Hippocampal formation (tissue), 2 donors: ENCODE measurements at regions not wholly inside any gene's neighbourhood (a gene's known extent, or its start where the extent isn't known, plus 50 kb on each side); places are given as distances from the start of the nearest gene placed in this dataset.
"Not testable (repeated sequence)": the region's sequence is repeated elsewhere in the genome, so short reads cannot be mapped to it uniquely, and the experiment has no call there.

Experiments
- DNase-seq, 2 donors: peaks; one replicate each; lab custom pipeline; 2025; lab: John Stamatoyannopoulos, UW

DNA sequence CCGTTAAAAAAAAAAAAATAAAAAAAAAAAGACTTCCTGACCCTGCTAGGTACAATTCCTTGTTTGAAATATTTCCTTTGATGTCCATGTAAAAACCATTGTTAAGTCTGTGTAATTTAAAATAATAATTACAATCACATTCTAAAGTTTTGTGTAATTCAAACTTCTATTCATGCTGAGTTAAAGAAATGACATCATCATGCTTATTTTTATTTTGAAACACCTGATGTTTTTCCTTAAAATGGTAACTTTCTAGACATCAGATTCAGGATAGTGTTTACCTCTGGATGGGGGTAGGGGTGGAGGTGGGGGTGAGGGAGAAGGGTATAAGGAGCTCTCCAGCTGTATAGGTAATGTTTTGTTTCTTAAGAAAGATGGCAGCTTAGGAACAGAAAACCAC lies 92.8 kb downstream of the ADCYAP1 start:
- DNase-seq = no peak

DNA sequence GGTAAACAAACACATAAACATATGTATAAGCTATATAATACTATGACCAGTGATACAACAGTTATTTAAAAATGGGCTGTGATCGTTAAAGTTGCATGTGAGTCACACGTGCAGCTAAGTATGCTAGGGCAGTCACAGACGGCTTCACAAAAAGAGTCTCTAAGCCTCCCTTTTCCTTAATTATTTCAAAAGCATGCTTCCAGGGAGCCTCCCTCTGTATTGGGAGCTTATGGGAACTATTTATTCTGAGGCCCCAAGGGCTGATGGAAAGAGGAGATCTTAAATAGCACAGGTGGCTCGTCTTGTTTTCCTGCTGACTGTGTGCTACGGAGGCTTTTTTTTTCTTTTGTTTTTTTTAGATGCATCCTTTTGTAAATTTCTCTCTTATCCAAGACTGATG lies 94.3 kb downstream of the ADCYAP1 start:
- no peak for DNase-seq

DNA sequence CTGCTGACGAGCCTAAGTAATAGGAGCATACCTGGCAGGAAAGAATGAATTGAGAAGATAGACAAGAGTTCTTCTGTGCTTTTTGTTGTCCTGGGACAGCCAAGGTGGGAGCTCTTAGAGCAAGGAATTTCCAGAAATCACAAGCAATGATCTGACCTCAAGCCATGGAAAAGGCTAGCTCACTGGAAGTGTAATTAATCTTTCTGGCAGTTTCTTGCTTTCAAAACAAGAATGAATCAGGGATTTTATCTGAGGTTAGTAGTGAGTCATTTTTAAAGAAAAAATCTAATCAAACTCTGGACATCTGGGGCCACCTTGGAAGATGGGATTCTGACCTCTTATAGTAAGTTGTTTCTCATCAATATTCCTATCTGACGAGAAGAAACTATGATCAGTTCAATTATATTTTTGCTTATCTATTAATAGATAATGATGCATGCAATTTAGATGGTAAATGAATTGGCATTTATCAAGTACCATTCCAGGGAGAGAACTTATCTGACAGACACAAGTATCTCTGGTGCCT lies 98.0 kb downstream of the ADCYAP1 start:
- no peak for DNase-seq

DNA sequence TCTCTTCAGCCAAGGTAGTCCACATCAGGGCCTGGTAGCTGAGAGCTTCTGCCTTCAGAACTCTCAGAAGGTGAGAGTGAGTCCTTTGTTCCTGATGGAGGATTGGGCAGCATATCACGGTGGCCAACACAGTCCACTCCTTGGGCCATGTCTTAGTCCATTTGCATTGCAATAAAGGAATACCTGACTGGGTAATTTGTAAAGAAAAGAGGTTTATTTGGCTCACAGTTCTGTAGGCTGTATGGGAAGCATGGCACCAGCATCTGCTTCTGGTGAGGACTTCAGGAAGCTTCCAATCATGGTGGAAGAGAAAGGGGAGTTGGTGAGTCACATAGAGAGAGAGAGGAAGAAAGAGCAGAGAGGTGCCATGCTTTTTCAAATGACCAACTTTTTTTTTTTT lies 98.8 kb downstream of the ADCYAP1 start:
- DNase-seq = no peak

DNA sequence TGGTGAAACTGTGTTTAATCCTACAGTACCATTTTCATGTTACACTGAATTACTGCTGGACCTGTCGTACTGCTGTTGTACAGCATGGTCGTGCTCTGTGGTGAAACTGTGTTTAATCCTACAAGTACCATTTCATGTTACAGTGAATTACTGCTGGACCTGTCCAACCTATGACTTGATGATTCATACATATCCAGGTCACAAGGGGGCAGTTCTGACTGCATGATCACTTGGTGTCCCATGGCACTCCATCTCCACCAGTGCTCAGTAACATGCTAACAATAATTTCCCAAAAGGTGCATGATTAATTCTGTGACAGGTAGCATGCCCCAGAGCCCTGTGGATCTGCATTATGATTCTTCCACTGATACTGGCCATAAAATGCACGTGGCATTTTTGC lies 101.6 kb downstream of the ADCYAP1 start:
- DNase-seq = no peak

DNA sequence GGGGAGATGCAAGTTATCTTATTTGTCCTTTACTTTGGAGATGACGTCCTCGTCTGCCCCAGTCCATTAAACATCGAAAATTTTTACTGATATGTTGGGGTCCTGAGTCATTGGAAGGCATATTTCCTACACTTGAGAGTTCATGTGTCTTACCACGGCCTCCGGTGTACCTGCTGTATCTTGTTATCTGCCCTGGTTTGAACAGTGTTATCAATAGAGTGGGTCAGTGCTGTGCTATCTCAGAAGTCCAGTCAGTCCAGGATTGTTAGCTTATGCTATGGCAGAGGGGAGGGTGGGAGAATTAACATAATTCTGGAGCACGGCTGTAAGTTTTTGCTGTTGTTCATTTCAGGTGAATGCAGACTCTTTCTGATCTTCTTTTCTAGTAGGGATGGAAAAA lies 102.3 kb downstream of the ADCYAP1 start:
- DNase-seq = no peak

DNA sequence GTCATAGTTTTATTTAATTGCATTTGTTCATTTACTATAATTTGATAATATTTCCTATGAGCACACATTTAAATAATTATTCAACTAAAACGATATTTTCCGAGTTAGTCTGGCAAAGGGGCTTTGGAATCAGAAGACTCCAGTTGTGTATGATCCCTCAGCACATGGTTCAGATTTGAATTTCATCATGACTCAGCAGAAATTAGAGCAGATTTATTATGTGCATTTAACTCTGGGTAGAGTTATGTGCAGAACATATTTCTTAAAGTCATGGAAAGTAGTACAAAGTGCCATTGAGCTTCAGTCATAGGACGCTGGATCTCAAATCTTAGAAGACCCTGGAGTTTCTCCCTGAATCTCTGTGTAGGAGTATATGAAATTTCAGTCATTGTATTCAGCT lies 106.7 kb downstream of the ADCYAP1 start:
- DNase-seq = no peak

DNA sequence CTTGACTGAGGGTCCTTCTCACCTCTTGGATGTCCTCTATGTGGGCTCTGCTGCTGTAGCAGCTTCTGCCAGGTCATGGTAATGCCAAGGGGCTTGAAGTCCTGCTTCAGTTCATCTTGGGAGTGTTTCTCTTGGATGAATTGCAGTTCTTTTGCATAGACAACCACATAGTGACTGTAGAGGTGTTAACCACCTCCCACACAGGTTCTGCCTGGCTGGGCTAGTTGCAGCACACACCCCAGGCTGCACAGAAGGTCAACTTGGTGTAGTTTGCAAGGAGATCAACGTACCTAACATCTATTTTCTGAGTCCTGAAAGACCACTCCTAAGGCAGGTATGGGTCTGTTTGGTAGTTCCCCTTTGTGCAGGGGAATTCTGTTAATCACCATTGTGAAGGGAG lies 108.1 kb downstream of the ADCYAP1 start:
- DNase-seq = no peak

DNA sequence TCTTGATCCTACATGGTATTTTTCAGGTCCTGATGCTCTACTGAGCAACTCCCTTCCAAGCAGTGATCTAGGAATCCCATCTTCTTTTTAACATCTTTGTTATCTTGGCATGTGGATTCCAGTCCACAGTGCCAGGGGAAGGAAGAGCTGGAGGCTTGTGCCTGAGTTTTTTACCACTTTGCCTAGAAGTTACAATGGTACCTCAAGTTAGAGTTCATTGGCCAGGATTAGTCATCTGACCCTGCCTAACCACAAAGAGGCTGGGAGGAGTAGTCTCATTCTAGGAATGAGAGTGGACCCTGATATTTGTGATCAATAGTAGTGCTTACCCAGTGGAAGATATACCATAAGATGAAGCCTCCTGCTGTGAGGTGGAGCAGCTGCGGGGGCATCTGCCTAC lies 109.3 kb downstream of the ADCYAP1 start:
- DNase-seq = no peak

DNA sequence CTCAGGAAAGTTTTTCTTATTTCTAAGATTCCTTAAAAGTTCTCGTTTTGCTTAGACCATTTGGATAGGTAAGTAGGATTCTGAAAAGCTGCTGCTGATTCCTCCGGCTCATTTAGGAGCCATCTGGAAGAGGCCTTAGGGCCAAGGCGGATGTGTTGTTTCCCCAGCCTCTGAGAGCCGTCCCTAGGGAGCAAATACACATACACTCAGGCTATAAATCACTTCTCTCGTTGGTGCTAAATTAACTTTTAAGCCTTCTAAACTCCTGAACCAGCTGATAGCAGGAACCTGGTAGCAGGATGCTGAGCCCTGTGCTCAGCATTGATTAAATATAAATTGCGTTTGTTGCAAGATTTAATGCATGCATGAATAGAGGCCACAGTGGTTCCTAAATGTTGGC lies 109.8 kb downstream of the ADCYAP1 start:
- no peak for DNase-seq

DNA sequence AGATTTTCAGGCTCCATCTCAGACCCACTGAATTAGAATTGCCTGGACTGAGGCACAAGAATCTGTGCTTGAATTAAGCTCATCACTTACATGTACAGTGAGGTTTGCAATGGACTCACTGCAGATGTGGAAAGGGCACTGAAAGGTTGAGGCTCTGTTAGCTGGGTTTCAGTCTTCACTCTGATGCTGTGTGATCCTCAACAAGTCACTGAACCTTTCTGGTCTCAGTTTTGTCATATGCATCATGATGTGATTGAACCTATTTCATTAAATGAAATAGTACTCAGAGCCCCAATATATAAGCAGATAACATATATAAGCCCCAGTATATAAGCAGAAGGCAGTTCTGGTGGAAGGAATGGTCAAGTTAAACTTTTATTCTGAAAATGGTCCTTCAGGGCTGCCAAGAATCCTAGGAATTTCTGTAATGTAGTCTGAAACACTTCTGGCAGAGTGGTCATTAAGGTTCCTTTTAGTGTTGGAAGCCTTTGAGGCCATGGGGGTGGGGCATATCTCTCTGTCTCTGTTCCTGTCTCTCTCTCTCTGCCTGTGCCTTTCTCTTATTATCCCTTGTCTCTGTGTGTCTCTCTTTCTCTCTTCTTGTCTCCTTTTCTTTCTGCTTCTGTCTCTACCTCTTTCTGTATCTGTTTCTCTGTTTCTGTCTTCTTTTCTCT lies 110.4 kb downstream of the ADCYAP1 start:
- no peak for DNase-seq

DNA sequence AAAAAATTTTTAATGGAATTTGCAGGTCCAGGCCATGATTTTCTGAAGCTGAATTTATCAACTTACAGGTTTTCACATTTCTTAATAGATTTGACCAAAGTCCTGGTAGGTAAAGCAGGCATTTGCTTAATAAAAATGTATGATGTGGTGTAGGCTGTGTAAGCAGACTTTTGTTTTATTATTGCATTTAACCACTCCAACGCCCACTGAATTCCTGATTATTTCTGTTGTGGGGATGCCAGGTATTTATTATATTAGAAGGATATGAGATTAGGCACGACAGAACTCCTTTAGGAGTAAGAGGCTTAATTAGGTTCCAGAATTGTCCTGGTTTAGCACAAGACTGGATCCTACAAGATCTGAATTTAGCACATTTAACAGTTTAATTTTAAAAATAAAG lies 111.1 kb downstream of the ADCYAP1 start:
- DNase-seq = no peak

DNA sequence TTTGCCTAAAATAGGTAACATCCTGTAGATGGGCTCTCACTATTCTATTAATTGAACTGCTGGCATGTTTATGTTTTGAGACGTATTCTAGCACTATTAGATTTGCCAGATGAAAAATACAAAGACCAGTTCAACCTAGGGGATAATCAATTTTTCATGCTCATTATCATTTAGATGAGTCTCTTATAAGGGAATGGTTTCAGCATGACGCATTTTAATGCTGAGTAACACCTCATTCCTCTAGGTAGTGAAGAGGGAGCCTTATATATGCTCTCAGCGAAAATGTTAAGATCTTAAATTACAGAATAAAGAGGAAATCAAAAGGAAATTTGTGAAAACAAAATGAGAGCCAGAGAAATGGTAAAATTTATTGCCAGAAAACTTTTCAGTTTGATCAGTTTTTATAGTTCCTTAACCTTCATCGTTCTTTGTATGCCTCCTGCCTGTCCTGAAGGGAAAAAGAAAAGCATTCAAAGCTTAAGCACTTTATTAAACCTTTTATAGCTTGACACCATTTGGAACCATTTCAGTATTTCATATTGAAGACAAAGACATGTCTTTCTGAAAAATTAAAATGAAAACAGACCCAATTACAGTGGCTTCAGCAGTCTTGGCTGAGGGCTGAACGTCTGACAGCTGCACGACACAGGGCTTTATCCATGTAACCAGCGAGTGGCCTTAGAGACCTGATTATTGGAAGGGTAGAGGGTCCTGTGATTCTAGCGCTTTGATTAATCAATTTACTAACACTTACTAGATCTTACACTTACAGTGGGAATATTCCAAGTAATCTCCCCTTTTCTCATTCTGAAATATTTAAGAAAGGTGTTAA lies 112.8 kb downstream of the ADCYAP1 start:
- DNase-seq = no peak

DNA sequence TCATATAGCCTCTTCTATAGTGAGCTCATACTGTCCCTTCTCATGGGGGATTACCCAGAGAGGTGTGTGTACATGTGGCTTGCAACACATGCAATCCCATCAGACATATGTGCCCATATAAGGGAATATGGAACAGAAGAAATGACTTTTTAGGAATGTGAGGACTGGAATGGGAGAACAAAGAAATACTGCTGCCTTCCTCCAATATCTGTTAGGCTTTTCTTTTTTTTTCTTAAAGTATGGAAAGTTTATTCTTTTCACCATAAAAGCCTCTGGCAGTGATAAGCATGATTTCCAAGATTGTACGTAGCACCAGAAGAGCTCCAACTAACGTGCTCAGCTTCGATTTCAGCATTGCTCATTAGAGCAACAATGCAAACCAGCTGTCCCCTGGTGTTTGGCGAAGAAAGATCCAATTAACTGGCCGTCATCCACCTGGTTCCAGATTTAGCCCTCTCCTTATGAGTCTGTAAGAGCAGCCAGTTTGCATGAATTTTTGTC lies 113.6 kb downstream of the ADCYAP1 start:
- DNase-seq = no peak

DNA sequence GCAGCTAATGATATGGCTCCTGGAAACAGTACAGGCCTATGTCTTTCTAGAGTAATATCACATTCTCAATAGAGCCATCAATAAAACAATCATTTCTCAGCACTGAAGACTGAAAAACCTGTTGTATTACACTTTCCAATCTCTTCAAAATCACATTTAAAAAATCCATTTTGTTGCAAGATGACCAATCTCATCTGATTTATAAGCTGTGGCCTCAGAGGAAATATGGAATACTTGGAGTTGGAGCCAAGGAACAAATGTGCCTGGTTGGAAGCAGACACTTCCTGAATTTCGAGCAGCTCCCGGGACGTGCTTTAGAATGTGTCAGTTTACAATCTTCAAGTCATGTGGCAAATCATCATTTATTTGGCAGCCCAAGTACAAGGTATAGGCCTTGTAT lies 114.5 kb downstream of the ADCYAP1 start:
- no peak for DNase-seq

DNA sequence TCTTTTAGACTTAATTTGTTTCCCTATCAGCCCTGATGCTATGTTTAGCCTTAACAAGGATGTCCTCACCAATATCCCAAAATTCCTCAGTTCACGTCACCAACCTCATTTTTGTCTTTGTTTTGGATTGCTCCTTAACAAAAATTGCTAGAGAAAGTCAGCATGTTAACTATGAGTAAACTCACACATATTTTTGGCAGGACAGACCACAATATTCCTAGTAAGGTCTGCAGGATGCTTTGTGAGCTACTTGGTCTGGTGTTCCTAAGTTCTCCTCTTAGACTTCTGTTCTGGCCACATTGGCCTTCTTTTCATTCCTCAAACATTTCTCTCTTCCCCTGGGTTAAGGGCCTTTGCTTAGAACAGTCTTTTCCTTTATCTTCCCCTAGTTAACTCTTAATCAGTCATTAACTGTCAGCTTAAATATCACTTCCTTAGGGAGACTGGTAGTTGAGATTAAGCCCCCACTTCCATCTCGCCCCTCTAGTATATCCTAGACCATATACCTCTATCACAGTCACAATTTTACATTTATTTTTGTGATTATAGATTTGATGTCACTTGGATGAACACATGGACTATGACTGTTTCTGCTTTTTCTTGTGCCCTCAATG lies 116.2 kb downstream of the ADCYAP1 start:
- DNase-seq = no peak

DNA sequence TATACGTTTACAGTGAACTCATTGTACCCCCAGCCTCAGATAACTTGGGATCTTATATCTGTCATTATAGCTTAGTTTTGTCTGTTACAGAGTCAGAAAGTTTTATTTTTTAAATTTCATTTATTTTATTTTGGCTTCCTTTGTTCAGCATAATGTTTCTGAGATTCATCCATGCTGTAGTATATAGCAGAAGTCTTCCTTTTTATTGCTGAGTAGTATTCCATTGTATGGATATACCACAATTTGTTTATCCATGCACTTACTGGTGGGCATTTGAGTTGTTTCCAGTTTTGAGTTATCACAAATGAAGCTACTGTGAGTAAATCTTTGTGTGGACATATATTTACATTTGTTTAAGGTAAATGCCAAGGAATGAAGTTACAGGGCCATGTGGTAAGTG lies 122.3 kb downstream of the ADCYAP1 start:
- no peak for DNase-seq

DNA sequence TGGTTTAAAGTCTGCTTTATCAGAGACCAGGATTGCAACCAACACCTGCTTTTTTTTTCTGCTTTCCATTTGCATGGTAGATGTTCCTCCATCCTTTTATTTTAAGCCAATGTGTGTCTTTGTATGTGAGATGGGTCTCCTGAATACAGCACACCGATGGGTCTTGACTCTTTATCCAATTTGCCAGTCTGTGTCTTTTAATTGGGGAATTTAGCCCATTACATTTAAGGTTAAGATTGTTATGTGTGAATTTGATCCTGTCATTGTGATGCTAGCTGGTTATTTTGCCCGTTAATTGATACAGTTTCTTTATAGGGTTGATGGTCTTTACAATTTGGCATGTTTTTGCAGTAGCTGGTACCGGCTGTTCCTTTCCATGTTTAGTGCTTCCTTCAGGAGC lies 128.4 kb downstream of the ADCYAP1 start:
- not testable (repeated sequence) for DNase-seq

DNA sequence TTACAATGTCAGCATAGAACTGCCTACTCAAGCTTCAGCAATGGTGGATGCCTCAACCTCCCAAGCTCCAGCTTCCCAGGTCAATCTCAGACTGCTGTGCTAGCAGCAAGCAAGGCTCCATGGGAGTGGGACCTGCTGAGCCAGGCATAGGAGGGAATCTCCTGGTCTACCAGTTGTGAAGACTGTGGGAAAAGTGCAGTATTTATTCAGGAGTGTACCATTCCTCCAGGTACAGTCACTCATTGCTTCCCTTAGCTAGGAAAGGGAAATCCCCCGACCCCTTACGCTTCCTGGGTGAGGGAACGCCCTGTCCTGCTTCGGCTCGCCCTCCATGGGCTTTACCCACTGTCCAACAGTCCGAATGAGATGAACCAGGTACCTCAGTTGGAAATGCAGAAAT lies 130.3 kb downstream of the ADCYAP1 start:
- no peak for DNase-seq

DNA sequence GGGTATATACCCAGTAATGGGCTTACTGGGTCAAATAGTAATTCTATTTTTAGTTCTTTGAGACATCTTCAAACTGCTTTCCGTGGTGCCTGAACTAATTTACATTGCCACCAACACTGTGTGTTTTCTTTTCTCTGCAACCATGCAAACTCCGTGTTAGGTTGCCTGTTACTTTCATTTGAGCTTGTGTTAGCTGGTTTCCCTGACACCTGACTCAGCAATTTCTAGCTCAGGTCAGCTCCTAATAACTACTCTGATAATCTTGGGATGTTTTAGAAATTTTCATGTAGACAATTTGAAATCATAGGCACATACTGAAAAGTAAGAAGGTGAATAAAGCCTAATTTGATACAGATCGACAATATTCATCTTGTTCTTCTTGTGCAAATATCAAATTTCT lies 132.3 kb downstream of the ADCYAP1 start:
- DNase-seq = no peak

DNA sequence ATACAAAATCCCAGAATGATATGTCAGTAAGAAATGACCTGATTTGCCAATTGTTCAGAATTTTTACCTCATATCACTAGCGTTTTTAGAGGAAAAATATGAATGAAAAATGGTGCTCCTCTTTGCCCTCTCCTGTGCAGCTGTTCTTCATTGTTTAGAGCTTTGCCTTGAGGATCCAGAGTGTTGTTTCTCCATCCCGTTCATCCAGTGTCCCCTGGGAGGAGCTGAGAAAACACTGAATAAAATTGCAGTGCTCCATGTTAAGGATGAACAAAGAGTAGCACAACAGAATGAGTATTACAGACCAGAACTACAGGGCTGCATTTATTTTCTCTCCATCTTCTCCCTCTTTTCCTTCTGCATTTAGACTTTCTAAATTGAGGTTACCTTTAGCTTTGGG lies 133.1 kb downstream of the ADCYAP1 start:
- DNase-seq = no peak

DNA sequence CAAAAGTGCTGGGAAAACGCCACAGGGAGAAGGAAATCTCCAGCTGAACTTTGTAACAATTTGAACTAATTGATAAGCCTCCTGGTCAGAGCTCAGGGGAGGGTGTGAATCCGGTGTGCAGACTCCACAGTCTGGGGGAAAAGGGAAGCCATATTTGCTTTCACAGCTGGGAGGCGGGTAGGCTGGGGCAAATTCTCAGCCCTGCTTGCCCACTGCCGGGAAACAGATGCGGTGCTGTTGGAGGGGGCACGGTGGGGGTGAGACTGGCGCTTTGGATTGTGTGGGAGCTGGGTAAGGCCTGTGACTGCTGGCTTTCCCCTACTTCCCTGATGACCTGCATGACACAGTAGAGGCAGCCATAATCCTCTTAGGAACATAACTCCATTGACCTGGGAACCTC lies 134.8 kb downstream of the ADCYAP1 start:
- DNase-seq = no peak

DNA sequence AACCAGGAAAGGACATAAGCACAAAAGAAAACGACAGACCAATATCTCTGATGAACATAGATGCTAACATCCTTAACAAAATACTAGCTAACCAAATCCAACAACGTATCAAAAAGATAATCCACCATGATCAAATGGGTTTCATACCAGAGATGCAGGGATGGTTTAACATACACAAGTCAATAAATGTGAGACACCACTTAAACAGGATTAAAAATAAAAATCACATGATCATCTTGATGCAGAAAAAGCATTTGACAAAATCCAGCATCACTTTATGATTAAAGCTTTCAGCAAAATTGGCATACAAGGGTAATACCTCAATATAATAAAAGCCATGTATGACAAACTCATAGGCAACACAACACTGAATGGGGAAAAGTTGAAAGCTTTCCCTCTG lies 138.4 kb downstream of the ADCYAP1 start:
- not testable (repeated sequence) for DNase-seq
